Activated T-cell treated with anti-CD3 and anti-CD28 coated beads, Interleukin-2, amount 50 U/mL, for 4 hours (primary cell): ENCODE measurements at regions not wholly inside any gene's neighbourhood (a gene's known extent, or its start where the extent isn't known, plus 50 kb on each side); places are given as distances from the start of the nearest gene placed in this dataset.
"Not testable (repeated sequence)": the region's sequence is repeated elsewhere in the genome, so short reads cannot be mapped to it uniquely, and the experiment has no call there.

Experiments
- ATAC-seq, 2 donors: fragments of 200-7000 bp; cut with Tn5 transposase; one replicate each; pipeline ENCODE4 v1.10.0; 2021
- DNase-seq: peaks from one replicate; pipeline ENCODE4 v3.0.0-alpha.2; 2020
- H3K27me3 Mint-ChIP-seq: one replicate; pipeline ENCODE4 v1.8.0; 2021; ENCODE audit warnings: low read depth, mixed read lengths
- H3K36me3 Mint-ChIP-seq: one replicate; pipeline ENCODE4 v1.8.0; 2022; ENCODE audit warnings: mixed read lengths; ENCODE audit not compliant: insufficient read depth
- H3K4me1 Mint-ChIP-seq: one replicate; pipeline ENCODE4 v1.8.0; 2021; ENCODE audit warnings: low read depth, mixed read lengths
- H3K4me3 Mint-ChIP-seq: one replicate; pipeline ENCODE4 v1.8.0; 2021; ENCODE audit warnings: mild to moderate bottlenecking, moderate library complexity, mixed read lengths
- H3K9me3 Mint-ChIP-seq: one replicate; pipeline ENCODE4 v1.8.0; 2021; ENCODE audit warnings: mixed read lengths

GRCh38 chr6:119962505-119962904 is 612.9 kb upstream of the MAN1A1 start:
- peaks cover 5% of the 10 kb centered on the region for H3K27me3 Mint-ChIP-seq
- H3K36me3 Mint-ChIP-seq, result no peaks in the 10 kb centered on the region
- no peaks in the 10 kb centered on the region for H3K4me1 Mint-ChIP-seq
- ATAC-seq (no peak), DNase-seq (no peak)
- no peak overlapping the region for H3K4me3 Mint-ChIP-seq
- H3K9me3 Mint-ChIP-seq, result no peaks in the 10 kb centered on the region

- H3K4me3 Mint-ChIP-seq, result no peak overlapping the region
- H3K27me3 Mint-ChIP-seq, result peaks cover 5% of the 10 kb centered on the region
- H3K4me1 Mint-ChIP-seq, result no peaks in the 10 kb centered on the region
- ATAC-seq (no peak), DNase-seq (no peak)
- no peaks in the 10 kb centered on the region for H3K36me3 Mint-ChIP-seq
- H3K9me3 Mint-ChIP-seq, result no peaks in the 10 kb centered on the region
Measured at GRCh38 chr6:119961450-119961849, 611.9 kb upstream of the MAN1A1 start.

DNA sequence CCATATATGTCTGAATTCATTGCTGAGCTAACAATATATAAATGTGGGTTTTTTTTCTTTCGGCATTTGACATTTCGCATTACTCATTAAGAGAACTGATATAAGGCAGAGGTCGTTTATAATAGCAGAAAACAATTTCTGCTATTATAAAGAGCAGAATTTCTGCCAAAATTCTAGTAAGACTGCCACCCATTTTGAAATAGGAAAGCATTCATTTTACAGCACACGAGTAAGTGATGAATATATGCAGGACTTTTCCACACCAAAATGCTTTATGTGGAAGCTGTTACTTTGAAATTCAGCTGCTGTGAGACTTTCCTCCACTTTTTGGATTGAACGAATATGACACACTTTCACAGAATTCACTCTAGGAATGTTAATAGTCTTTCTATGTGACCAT is 610.9 kb upstream of the MAN1A1 start:
- H3K36me3 Mint-ChIP-seq, result no peaks in the 10 kb centered on the region
- no peaks in the 10 kb centered on the region for H3K27me3 Mint-ChIP-seq
- ATAC-seq (no peak), DNase-seq (no peak)
- H3K4me3 Mint-ChIP-seq, result no peak overlapping the region
- H3K9me3 Mint-ChIP-seq, result no peaks in the 10 kb centered on the region
- H3K4me1 Mint-ChIP-seq, result no peaks in the 10 kb centered on the region

GRCh38 chr6:119960036-119960435 is 610.5 kb upstream of the MAN1A1 start:
- no peaks in the 10 kb centered on the region for H3K36me3 Mint-ChIP-seq

GRCh38 chr6:119957195-119957594 is 607.6 kb upstream of the MAN1A1 start:
- no peaks in the 10 kb centered on the region for H3K27me3 Mint-ChIP-seq
- H3K4me1 Mint-ChIP-seq, result no peaks in the 10 kb centered on the region
- DNase-seq (no peak), ATAC-seq (no peak)
- H3K36me3 Mint-ChIP-seq, result no peaks in the 10 kb centered on the region
- peaks cover 3% of the 10 kb centered on the region for H3K9me3 Mint-ChIP-seq
- H3K4me3 Mint-ChIP-seq, result no peak overlapping the region

More at GRCh38 chr6:119960036-119960435, 610.5 kb upstream of the MAN1A1 start:
- Mint-ChIP-seq H3K4me3 (no peak overlapping the region), H3K9me3 (no peaks in the 10 kb centered on the region), H3K27me3 (no peaks in the 10 kb centered on the region), H3K4me1 (no peaks in the 10 kb centered on the region)
- DNase-seq, result no peak
- ATAC-seq, result no peak

GRCh38 chr6:119952696-119953095 is 603.1 kb upstream of the MAN1A1 start:
- Mint-ChIP-seq H3K9me3 (peaks cover 3% of the 10 kb centered on the region), H3K36me3 (no peaks in the 10 kb centered on the region), H3K27me3 (no peaks in the 10 kb centered on the region), H3K4me3 (no peak overlapping the region), H3K4me1 (no peaks in the 10 kb centered on the region)
- DNase-seq (no peak), ATAC-seq (no peak)

DNA sequence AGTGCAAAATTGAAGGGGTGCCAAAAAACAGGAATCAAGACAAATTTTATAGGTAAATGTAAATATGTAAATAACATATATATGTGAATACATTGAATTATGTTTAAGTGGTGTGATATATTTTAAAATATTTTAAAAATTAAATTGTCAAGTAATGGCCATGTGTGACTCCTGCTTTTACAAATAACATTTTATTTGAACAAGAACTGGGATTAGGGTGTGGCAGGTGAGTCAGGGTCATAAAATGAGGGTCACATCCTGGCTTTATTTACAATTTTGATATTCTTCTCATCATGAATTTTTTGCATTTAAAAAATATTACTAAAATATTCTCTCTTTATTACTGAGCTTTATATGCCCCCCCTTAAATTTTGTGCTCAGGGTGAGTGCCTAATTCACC is 601.1 kb upstream of the MAN1A1 start:
- no peaks in the 10 kb centered on the region for H3K36me3 Mint-ChIP-seq
- no peaks in the 10 kb centered on the region for H3K4me1 Mint-ChIP-seq
- ATAC-seq, result no peak
- peaks cover 3% of the 10 kb centered on the region for H3K9me3 Mint-ChIP-seq
- no peak overlapping the region for H3K4me3 Mint-ChIP-seq
- no peaks in the 10 kb centered on the region for H3K27me3 Mint-ChIP-seq
- no peak for DNase-seq

DNA sequence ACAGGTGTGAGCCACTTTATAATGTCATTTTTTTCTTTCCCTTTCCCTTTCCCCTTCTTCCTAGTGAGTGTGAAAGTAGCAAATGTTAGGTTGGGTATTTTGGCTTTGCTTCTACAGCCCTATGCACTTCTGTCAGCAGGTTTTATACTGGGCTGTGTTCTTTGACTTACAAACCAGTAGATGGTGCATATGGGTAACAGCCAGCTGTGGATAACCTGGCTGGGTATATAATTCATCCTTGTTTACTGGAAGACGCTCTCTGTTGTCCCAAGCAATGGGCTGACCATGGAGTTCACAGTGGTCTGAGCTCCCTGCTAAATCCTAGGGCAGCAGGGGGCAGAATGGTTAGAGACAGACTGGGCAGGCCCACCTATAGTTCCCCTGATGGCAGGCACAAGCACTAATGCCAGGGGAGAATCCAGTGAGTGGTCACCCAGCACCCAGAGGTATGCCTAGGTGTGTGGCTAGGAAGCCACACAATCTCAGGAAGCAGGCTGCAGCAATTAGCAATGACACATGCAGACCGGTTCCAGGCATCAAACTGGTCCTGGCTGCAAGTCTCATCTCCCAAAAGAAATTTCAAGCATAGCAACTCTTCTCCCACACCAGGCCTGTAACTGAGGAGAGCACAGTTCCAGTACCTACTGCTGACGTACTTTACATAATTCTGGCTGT is 592.7 kb upstream of the MAN1A1 start:
- Mint-ChIP-seq H3K4me3 (no peak overlapping the region), H3K36me3 (no peaks in the 10 kb centered on the region), H3K9me3 (no peaks in the 10 kb centered on the region), H3K27me3 (peaks cover 2% of the 10 kb centered on the region), H3K4me1 (no peaks in the 10 kb centered on the region)
- ATAC-seq (no peak), DNase-seq (no peak)

GRCh38 chr6:119938752-119939151 is 589.2 kb upstream of the MAN1A1 start:
- Mint-ChIP-seq H3K4me3 (no peak overlapping the region), H3K27me3 (peaks cover 2% of the 10 kb centered on the region), H3K36me3 (no peaks in the 10 kb centered on the region), H3K4me1 (no peaks in the 10 kb centered on the region), H3K9me3 (no peaks in the 10 kb centered on the region)
- DNase-seq (no peak), ATAC-seq (no peak)

DNA sequence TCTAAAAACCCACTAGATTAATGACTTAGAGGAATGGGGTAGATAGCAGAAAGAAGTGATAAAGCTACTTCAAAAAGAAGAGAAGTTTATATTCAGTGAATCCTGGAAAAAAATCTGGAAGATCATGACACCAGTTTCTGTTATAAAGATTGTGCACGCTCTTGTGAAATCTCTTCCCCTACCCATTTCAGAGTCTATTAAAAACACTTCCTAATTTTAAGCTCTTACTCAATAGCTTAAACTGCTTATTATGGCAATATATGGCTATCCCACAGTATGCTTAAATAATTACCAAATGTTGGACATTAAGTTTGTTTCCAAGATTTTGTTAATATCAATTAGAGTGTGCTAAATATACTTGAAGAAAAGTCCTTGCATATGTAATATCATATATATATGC is 585.3 kb upstream of the MAN1A1 start:
- no peak for DNase-seq
- H3K9me3 Mint-ChIP-seq, result no peaks in the 10 kb centered on the region
- H3K4me1 Mint-ChIP-seq, result no peaks in the 10 kb centered on the region
- no peak overlapping the region for H3K4me3 Mint-ChIP-seq
- no peak for ATAC-seq
- no peaks in the 10 kb centered on the region for H3K27me3 Mint-ChIP-seq
- H3K36me3 Mint-ChIP-seq, result no peaks in the 10 kb centered on the region

DNA sequence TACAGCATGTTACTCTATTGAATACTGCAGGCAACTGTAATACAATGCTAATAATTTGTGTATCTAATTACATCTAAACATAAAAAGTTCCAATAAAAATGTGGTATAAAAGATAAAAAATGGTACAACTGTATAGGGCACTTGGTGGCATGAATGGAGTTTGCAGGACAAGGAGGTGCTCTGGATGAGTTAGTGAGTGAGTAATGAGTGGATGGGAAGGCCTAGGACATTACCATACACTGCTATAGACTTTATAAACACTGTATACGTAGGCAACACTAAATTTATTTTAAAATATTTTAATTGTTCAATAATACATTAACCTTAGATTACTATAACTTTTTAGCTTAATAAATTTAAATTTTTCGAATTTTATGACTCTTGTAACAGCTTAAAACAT is 579.6 kb upstream of the MAN1A1 start:
- DNase-seq (no peak), ATAC-seq (no peak)
- Mint-ChIP-seq H3K36me3 (no peaks in the 10 kb centered on the region), H3K9me3 (peaks cover 20% of the 10 kb centered on the region), H3K27me3 (no peaks in the 10 kb centered on the region), H3K4me3 (no peak overlapping the region), H3K4me1 (no peaks in the 10 kb centered on the region)

- H3K4me1 Mint-ChIP-seq, H3K4me3 Mint-ChIP-seq: not testable (repeated sequence)
- peaks cover 47% of the 10 kb centered on the region for H3K9me3 Mint-ChIP-seq
Measured at GRCh38 chr6:119924888-119925287, 575.3 kb upstream of the MAN1A1 start.

GRCh38 chr6:119922814-119923213 is 573.3 kb upstream of the MAN1A1 start:
- Mint-ChIP-seq H3K36me3 (no peaks in the 10 kb centered on the region), H3K4me3 (no peak overlapping the region), H3K4me1 (no peaks in the 10 kb centered on the region), H3K9me3 (peaks cover 49% of the 10 kb centered on the region), H3K27me3 (no peaks in the 10 kb centered on the region)
- DNase-seq (no peak), ATAC-seq (no peak)

More at GRCh38 chr6:119924888-119925287, 575.3 kb upstream of the MAN1A1 start:
- DNase-seq, H3K36me3 Mint-ChIP-seq, H3K27me3 Mint-ChIP-seq, ATAC-seq: not testable (repeated sequence)

DNA sequence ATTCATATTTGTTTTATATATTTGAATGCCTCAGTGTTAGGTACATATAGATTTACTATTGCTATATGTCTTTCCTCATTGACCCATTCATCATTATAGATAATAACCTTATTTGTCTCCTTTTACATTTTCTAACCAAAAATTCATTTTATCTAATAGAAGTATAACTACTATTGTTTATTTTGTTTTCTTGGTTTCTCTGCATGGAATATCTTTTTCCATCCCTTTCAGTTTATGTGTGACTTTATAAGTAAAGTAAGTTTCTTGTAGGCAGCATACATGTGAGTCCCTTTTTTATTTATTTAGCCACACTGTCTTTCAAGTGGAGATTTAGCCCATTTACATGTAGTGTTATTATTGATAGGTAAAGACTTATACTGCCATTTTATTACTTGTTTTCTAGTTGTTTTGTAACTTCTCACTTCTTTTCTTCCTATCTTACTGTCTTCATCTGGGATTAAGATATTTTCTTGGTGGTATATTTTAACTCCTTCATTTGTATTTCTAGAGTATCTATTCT is 572.0 kb upstream of the MAN1A1 start:
- H3K27me3 Mint-ChIP-seq, result no peaks in the 10 kb centered on the region
- no peaks in the 10 kb centered on the region for H3K4me1 Mint-ChIP-seq
- ATAC-seq (no peak), DNase-seq (no peak)
- peaks cover 45% of the 10 kb centered on the region for H3K9me3 Mint-ChIP-seq
- H3K36me3 Mint-ChIP-seq, result no peaks in the 10 kb centered on the region
- H3K4me3 Mint-ChIP-seq, result no peak overlapping the region

GRCh38 chr6:119917186-119917585 is 567.6 kb upstream of the MAN1A1 start:
- ATAC-seq, result no peak
- Mint-ChIP-seq H3K27me3 (no peaks in the 10 kb centered on the region), H3K36me3 (no peaks in the 10 kb centered on the region)

More at GRCh38 chr6:119917186-119917585, 567.6 kb upstream of the MAN1A1 start:
- no peak for DNase-seq
- H3K9me3 Mint-ChIP-seq, result peaks cover 17% of the 10 kb centered on the region
- no peak overlapping the region for H3K4me3 Mint-ChIP-seq
- H3K4me1 Mint-ChIP-seq, result no peaks in the 10 kb centered on the region
